ENCODE measurements at regions not wholly inside any gene's neighbourhood (a gene's known extent, or its start where the extent isn't known, plus 50 kb on each side); places are given as distances from the start of the nearest gene placed in this dataset.
"Not testable (repeated sequence)": the region's sequence is repeated elsewhere in the genome, so short reads cannot be mapped to it uniquely, and the experiment has no call there.

DNA sequence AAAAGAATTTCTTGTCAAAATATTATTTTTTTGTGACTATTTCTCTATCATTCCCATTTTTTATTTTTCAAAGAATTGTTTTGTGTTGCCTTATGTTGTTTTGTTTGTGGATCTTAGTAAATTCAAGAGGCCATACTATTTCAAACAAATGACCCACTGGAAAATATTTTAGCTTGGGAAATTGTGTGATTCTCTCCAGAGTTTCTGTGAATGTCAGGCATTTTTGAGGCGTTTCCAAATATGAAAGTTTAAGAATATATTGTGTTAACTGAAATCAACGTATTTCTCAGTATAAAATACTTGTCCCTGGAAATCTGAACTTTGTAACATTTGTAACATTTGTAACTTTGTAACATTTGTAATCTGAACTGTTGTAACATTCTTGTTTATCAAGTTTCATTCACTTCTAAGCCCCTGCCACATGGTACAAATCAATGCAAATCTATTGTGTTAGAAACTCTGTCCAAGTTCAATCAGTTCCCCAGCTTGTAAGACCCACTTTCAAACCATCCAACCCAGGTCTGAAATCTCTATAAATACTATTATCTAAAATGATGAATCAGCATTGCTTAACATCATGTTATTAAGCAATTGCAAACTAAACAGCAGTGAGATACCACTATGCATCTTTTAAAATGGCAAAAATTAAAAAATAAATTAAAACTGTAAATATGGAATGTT, 465.4 kb upstream of the GRID2 start:
- DNase-seq (ENCODE audit: low read depth) = no peak

GRCh38 chr4:91840359-91840758, 463.4 kb upstream of the GRID2 start:
- DNase-seq (ENCODE audit: low read depth) = no peak

- no peak for DNase-seq (ENCODE audit: low read depth)
Measured at GRCh38 chr4:91846233-91846632, 457.5 kb upstream of the GRID2 start.

GRCh38 chr4:91851456-91851855, 452.3 kb upstream of the GRID2 start:
- DNase-seq (ENCODE audit: low read depth) = no peak

DNA sequence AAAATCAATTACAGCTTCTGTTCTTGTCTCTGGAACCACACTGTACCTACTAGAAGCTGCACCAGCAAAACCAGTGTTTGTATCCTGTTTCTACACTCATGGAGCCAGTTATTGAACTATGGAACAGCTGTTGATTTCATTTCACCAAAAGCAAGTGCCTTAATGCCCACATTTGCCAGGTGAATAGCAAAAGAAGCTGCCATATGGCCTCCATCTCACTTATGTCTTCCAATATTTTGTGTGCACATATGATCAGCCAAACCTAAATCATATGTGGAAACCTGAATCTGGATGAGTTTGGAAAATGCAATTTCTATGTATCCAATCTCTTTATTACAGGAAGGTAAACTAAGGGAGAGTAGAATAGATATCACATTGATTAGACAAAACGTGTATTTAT, 415.8 kb upstream of the GRID2 start:
- no peak for DNase-seq (ENCODE audit: low read depth)

- DNase-seq (ENCODE audit: low read depth) = not testable (repeated sequence)
Measured at GRCh38 chr4:91891217-91891616, 412.5 kb upstream of the GRID2 start.

DNA sequence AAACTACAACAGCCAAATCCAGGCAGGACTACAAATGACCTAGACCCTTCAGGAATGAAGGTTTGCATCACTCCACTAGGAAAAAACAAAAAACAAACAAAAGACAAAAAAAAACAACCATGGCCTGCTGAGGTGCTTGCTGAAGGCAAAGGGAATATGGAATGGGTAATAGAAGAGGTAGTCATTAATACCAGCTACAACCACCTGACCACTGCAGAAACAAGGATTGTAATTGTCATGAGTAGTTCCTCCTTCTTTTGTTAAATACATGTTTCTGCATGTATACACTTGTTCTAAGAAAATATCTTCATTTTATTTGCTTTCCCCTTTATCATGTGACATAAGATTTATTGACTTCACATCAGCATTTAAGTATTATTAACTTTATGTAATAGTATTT, 409.8 kb upstream of the GRID2 start:
- no peak for DNase-seq (ENCODE audit: low read depth)

DNA sequence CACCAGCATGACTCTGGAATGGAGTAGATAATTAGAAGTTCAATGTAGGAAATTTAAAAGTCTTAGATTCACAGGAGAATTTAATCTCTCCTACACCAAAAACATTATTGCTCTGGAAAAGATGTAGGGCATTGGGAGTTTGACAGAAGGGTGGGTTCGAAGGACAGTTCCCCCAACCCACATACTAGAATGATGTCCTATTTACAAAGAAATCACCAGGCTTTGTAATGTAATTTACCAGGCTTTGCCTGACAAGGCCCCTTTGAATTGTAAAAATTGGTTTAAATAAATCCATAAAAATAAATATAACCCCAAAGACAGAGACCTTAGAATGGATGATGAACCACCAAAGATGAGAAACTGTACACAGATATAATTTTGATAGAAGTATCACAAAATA, 399.2 kb upstream of the GRID2 start:
- DNase-seq (ENCODE audit: low read depth) = no peak

- no peak for DNase-seq (ENCODE audit: low read depth)
Measured at GRCh38 chr4:91909963-91910362, 393.8 kb upstream of the GRID2 start.

GRCh38 chr4:91914176-91914804, 389.5 kb upstream of the GRID2 start:
- DNase-seq (ENCODE audit: low read depth) = no peak

DNA sequence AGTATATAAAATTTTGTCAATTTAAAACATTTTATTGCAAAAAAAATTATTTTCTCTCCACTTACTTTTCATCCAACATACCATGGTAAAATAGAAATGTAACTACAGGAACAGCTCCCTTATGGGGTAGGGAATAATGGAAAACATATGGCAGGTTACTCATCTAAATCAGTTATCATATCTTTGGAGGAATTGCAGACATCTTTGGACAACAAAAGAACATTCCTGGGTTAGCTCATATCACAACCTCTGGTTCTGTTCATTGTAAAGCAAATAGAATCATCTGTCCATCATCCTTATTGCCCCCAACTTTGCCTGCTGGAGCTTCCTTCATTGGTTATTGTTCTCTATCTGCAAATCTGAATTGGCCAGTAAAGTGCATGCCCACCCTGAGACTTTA, 387.5 kb upstream of the GRID2 start:
- DNase-seq (ENCODE audit: low read depth) = no peak

GRCh38 chr4:91924625-91925024, 379.1 kb upstream of the GRID2 start:
- no peak for DNase-seq (ENCODE audit: low read depth)

GRCh38 chr4:91935217-91935616, 368.5 kb upstream of the GRID2 start:
- DNase-seq (ENCODE audit: low read depth) = no peak

- peak; percentile 16 for DNase-seq (ENCODE audit: low read depth)
Measured at GRCh38 chr4:91936311-91936710, 367.5 kb upstream of the GRID2 start.

- no peak for DNase-seq (ENCODE audit: low read depth)
Measured at GRCh38 chr4:91957963-91958362, 345.8 kb upstream of the GRID2 start.

GRCh38 chr4:91958596-91958995, 345.2 kb upstream of the GRID2 start:
- peak; percentile 9 for DNase-seq (ENCODE audit: low read depth)

GRCh38 chr4:91961504-91961903, 342.3 kb upstream of the GRID2 start:
- peak; percentile 1 for DNase-seq (ENCODE audit: low read depth)

GRCh38 chr4:91963486-91963885, 340.3 kb upstream of the GRID2 start:
- DNase-seq (ENCODE audit: low read depth) = peak; percentile 17

GRCh38 chr4:91965166-91965565, 338.6 kb upstream of the GRID2 start:
- DNase-seq (ENCODE audit: low read depth) = no peak

GRCh38 chr4:91973479-91974153, 330.1 kb upstream of the GRID2 start:
- DNase-seq (ENCODE audit: low read depth) = no peak

GRCh38 chr4:91984466-91984865, 319.3 kb upstream of the GRID2 start:
- no peak for DNase-seq (ENCODE audit: low read depth)

DNA sequence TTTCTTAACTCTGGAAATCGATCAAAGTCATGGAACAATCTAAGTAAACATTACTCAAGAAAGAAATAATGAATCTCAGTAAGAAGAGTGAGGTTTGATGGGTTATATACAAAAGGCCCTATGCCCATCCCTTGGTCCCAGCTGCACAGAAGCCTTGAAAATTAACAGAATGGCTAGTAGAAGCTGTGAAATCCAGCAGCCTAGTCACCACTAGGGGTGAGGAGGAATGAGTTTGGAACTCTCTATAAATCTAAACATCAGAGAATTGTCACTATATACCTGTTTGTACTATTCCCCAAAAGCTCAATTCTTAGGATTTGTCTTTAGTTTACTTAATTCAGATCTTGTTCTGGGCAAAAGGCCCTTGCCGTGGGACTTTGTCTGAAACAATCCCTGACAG, 313.9 kb upstream of the GRID2 start:
- no peak for DNase-seq (ENCODE audit: low read depth)

DNA sequence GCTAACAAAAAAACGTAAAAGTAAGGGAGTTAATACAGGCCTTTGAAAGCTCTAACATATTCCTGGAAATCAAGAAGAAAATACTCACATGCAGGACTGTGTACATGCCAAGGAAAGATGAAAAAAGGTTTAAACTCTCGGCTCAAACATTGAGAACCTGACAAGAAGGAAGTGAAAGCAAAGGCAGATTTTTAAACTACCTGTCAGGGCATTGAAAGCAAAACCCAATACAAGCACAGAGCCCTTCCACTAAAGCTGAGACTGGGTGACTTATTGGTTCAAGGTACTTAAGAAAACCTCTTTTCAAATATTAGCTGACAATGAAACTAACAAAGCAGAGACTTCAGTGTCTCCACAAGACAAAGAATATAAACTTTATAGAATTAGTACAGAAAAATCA, 313.0 kb upstream of the GRID2 start:
- no peak for DNase-seq (ENCODE audit: low read depth)
